Ishikawa (cell line): ENCODE measurements at regions not wholly inside any gene's neighbourhood (a gene's known extent, or its start where the extent isn't known, plus 50 kb on each side); places are given as distances from the start of the nearest gene placed in this dataset.

Source experiments
- EGR1 ChIP-seq: IDR thresholded peaks from 2 replicates; pipeline ENCODE4 v1.6.1; 2012
- EP300 ChIP-seq: IDR thresholded peaks from 2 replicates; pipeline ENCODE4 v1.6.1; 2012; ENCODE audit warnings: borderline replicate concordance
- MAX ChIP-seq: IDR thresholded peaks from 2 replicates; pipeline ENCODE4 v1.6.1; 2012
- RAD21 ChIP-seq: IDR thresholded peaks from 2 replicates; pipeline ENCODE4 v1.6.1; 2012; ENCODE audit warnings: low read depth
- TAF1 ChIP-seq: IDR thresholded peaks from 2 replicates; pipeline ENCODE4 v1.6.1; 2012; ENCODE audit warnings: low read depth, mild to moderate bottlenecking
- TEAD4 ChIP-seq: IDR thresholded peaks from 2 replicates; pipeline ENCODE4 v1.6.1; 2012
- YY1 ChIP-seq: IDR thresholded peaks from 2 replicates; pipeline ENCODE4 v1.6.1; 2012; ENCODE audit warnings: low read depth
- TF ChIP-seq, protein P1 (sequence below): IDR thresholded peaks from 2 replicates; pipeline ENCODE4 v1.6.1; 2012; ENCODE audit warnings: low read depth, mild to moderate bottlenecking
- TF ChIP-seq, protein P2 (sequence below): IDR thresholded peaks from 2 replicates; pipeline ENCODE4 v1.6.1; 2012

- TF ChIP-seq, protein P1, sequence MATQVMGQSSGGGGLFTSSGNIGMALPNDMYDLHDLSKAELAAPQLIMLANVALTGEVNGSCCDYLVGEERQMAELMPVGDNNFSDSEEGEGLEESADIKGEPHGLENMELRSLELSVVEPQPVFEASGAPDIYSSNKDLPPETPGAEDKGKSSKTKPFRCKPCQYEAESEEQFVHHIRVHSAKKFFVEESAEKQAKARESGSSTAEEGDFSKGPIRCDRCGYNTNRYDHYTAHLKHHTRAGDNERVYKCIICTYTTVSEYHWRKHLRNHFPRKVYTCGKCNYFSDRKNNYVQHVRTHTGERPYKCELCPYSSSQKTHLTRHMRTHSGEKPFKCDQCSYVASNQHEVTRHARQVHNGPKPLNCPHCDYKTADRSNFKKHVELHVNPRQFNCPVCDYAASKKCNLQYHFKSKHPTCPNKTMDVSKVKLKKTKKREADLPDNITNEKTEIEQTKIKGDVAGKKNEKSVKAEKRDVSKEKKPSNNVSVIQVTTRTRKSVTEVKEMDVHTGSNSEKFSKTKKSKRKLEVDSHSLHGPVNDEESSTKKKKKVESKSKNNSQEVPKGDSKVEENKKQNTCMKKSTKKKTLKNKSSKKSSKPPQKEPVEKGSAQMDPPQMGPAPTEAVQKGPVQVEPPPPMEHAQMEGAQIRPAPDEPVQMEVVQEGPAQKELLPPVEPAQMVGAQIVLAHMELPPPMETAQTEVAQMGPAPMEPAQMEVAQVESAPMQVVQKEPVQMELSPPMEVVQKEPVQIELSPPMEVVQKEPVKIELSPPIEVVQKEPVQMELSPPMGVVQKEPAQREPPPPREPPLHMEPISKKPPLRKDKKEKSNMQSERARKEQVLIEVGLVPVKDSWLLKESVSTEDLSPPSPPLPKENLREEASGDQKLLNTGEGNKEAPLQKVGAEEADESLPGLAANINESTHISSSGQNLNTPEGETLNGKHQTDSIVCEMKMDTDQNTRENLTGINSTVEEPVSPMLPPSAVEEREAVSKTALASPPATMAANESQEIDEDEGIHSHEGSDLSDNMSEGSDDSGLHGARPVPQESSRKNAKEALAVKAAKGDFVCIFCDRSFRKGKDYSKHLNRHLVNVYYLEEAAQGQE = no peak
- TF ChIP-seq MAX = no peak
- TF ChIP-seq RAD21 = no peak
- TF ChIP-seq EP300 = no peak
- TF ChIP-seq TAF1 = no peak
- no peak for TF ChIP-seq EGR1
- TF ChIP-seq, protein P2, sequence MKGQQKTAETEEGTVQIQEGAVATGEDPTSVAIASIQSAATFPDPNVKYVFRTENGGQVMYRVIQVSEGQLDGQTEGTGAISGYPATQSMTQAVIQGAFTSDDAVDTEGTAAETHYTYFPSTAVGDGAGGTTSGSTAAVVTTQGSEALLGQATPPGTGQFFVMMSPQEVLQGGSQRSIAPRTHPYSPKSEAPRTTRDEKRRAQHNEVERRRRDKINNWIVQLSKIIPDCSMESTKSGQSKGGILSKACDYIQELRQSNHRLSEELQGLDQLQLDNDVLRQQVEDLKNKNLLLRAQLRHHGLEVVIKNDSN = no peak
- TF ChIP-seq YY1 = no peak
- no peak for TF ChIP-seq TEAD4
Observed at GRCh38 chr1:221083902-221084301, 204.7 kb downstream of the HLX start.
